ENCODE measurements at regions not wholly inside any gene's neighbourhood (a gene's known extent, or its start where the extent isn't known, plus 50 kb on each side); places are given as distances from the start of the nearest gene placed in this dataset.

DNA sequence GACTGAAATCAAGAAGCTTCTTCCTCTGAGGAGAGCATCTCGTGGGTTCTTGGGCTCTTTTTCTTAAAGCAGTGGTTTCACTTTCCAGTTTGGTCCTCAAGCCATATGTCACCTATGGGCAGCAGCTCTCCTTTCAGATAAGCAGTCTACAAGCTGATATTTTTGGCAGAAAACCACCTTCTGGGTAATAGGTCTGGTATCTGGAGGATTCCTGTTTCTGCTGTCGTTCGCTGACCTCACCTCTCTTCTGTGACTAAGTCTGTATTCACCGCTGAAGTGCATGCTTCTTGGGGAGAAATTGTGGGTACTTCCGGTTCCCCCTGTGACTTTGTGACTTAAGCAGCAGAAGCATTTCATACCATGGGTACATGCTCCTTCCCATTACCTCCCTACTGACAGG lies 193.6 kb downstream of the EDN1 start:
- TF ChIP-seq, protein P1, sequence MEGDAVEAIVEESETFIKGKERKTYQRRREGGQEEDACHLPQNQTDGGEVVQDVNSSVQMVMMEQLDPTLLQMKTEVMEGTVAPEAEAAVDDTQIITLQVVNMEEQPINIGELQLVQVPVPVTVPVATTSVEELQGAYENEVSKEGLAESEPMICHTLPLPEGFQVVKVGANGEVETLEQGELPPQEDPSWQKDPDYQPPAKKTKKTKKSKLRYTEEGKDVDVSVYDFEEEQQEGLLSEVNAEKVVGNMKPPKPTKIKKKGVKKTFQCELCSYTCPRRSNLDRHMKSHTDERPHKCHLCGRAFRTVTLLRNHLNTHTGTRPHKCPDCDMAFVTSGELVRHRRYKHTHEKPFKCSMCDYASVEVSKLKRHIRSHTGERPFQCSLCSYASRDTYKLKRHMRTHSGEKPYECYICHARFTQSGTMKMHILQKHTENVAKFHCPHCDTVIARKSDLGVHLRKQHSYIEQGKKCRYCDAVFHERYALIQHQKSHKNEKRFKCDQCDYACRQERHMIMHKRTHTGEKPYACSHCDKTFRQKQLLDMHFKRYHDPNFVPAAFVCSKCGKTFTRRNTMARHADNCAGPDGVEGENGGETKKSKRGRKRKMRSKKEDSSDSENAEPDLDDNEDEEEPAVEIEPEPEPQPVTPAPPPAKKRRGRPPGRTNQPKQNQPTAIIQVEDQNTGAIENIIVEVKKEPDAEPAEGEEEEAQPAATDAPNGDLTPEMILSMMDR (IDR thresholded peaks at IDR 0.05), result no peak
- no peak for TF ChIP-seq EZH2 (IDR thresholded peaks at IDR 0.05; ENCODE audit: borderline replicate concordance, insufficient read depth, low read depth, low read length, poor library complexity, severe bottlenecking)
